OCI-LY7 (cell line): ENCODE measurements at regions not wholly inside any gene's neighbourhood (a gene's known extent, or its start where the extent isn't known, plus 50 kb on each side); places are given as distances from the start of the nearest gene placed in this dataset.

Experiments used
- BruUV-seq: library from RNA; stranded (reverse); fragments of 400-500 nt; replicated peaks from 2 replicates; lab custom pipeline; 2021; lab: Mats Ljungman, UMichigan
- CTCF ChIA-PET: fragments of 300-600 bp; sonication (Branson Sonifier 250); formaldehyde crosslinking; loops from one replicate; lab custom pipeline; 2022; ENCODE audit warnings: antibody characterized with exemption; ENCODE audit not compliant: unreplicated experiment; lab: Charles Lee
- POLR2A ChIA-PET: fragments of 300-600 bp; sonication (Branson Sonifier 250); formaldehyde crosslinking; loops from one replicate; lab custom pipeline; 2022; ENCODE audit warnings: antibody characterized with exemption; lab: Charles Lee
- DNase-seq: peaks from one replicate; pipeline ENCODE4 v3.0.0-alpha.2; 2015; ENCODE audit warnings: low spot score
- H2AFZ ChIP-seq: fragments of 200-600 bp; sonication (generic), shearing (Covaris generic); 2 replicates; pipeline ENCODE4 v1.6.1; 2014; ENCODE audit warnings: mild to moderate bottlenecking, antibody characterized with exemption, low read length, moderate library complexity
- H3K27ac ChIP-seq: fragments of 200-600 bp; sonication (generic); 2 replicates; pipeline ENCODE4 v1.5.1; 2014; ENCODE audit warnings: mixed run types, low read depth, mild to moderate bottlenecking, moderate library complexity, low read length, inconsistent platforms; ENCODE audit not compliant: poor library complexity, severe bottlenecking
- H3K36me3 ChIP-seq: fragments of 200-600 bp; sonication (generic); 2 replicates; pipeline ENCODE4 v1.6.1; 2014; ENCODE audit warnings: mild to moderate bottlenecking, antibody characterized with exemption, low read length, moderate library complexity, mixed read lengths; ENCODE audit not compliant: insufficient read depth
- H3K4me1 ChIP-seq: fragments of 200-600 bp; sonication (generic); 2 replicates; pipeline ENCODE4 v1.5.1; 2014; ENCODE audit warnings: mild to moderate bottlenecking, low read length; ENCODE audit not compliant: insufficient read depth, poor library complexity, severe bottlenecking
- H3K4me2 ChIP-seq: fragments of 200-600 bp; sonication (generic); 2 replicates; pipeline ENCODE4 v1.6.1; 2014; ENCODE audit warnings: mild to moderate bottlenecking, low read length
- H3K4me3 ChIP-seq: fragments of 200-600 bp; sonication (generic); 2 replicates; pipeline ENCODE4 v1.5.1; 2014; ENCODE audit warnings: mild to moderate bottlenecking, low read depth, low read length; ENCODE audit not compliant: poor library complexity, severe bottlenecking
- H3K79me2 ChIP-seq: fragments of 200-600 bp; sonication (generic); 2 replicates; pipeline ENCODE4 v1.6.1; 2016; ENCODE audit warnings: low read depth, mild to moderate bottlenecking, low read length, moderate library complexity, mixed read lengths; ENCODE audit not compliant: insufficient read depth
- H3K9me2 ChIP-seq: fragments of 200-600 bp; sonication (generic); 2 replicates; pipeline ENCODE4 v1.6.1; 2016; ENCODE audit warnings: mild to moderate bottlenecking, low read length, mixed read lengths; ENCODE audit not compliant: insufficient read depth
- H3K9me3 ChIP-seq: fragments of 200-600 bp; sonication (generic); 2 replicates; pipeline ENCODE4 v1.6.1; 2014; ENCODE audit warnings: mild to moderate bottlenecking, mixed run types, low read length, mixed read lengths
- H4K20me1 ChIP-seq: fragments of 200-600 bp; sonication (generic); 2 replicates; pipeline ENCODE4 v1.6.1; 2014; ENCODE audit warnings: mild to moderate bottlenecking, antibody characterized with exemption, low read length, moderate library complexity, mixed read lengths; ENCODE audit not compliant: insufficient read depth
- CTCF ChIP-seq: fragments of 200-600 bp; sonication (generic); conservative IDR thresholded peaks from 2 replicates; pipeline ENCODE4 v1.5.1; 2014; ENCODE audit warnings: mild to moderate bottlenecking, antibody characterized with exemption, low read length, moderate library complexity, mixed read lengths
- EZH2phosphoT487 ChIP-seq: fragments of 200-600 bp; sonication (generic); IDR thresholded peaks from 2 replicates; pipeline ENCODE4 v1.6.1; 2018; ENCODE audit warnings: low read depth, borderline replicate concordance, mild to moderate bottlenecking, mixed run types, antibody characterized with exemption, low read length, moderate library complexity, mixed read lengths
- intact Hi-C: fragments of 100-400 bp; cut with micrococcal nuclease; formaldehyde crosslinking; loops from one replicate; pipeline ENCODE4 v1.10.0; 2022; ENCODE audit not compliant: unreplicated experiment

GRCh38 chr2:145407-145806 is 99.1 kb upstream of the FAM110C start:
- TF ChIP-seq CTCF (no peak), EZH2phosphoT487 (no peak)
- no peaks in the 10 kb centered on the region for H3K9me2 ChIP-seq
- H3K79me2 ChIP-seq: no peaks in the 10 kb centered on the region
- POLR2A ChIA-PET: interaction anchor here (0.7 kb wide), 1 partner anchor 98 kb away, joined by 6 read pairs; no protein-coding TSS in a partner anchor
- no peaks in the 10 kb centered on the region for H3K4me1 ChIP-seq
- H2AFZ ChIP-seq: no peak overlapping the region
- no TSS peak for BruUV-seq
- intact Hi-C loops: no loop called here
- H3K4me2 ChIP-seq: no peak overlapping the region
- no peak for DNase-seq
- H3K27ac ChIP-seq: no peak overlapping the region
- no peak overlapping the region for H3K4me3 ChIP-seq
- H4K20me1 ChIP-seq: no peaks in the 10 kb centered on the region
- H3K9me3 ChIP-seq: no peaks in the 10 kb centered on the region
- CTCF ChIA-PET: no interaction called here
- H3K36me3 ChIP-seq: no peaks in the 10 kb centered on the region

DNA sequence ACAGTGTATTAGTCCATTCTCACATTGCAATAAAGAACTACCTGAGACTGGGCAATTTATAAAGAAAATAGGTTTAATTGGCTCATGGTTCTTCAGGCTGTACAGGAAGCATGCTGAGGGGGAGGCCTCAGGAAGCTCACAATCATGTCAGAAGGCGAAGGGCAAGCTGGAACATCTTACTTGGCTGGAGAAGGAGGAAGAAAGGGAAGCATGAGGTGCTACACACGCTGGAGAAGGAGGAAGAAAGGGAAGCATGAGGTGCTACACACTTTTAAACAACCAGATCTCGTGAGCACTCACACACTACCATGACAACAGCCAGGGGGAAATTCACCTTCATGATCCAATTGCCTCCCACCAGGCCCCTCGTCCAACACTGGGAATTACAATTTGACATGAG is 95.3 kb upstream of the FAM110C start:
- H3K79me2 ChIP-seq: no peaks in the 10 kb centered on the region
- DNase-seq: no peak
- no peaks in the 10 kb centered on the region for H3K4me1 ChIP-seq
- POLR2A ChIA-PET: no interaction called here
- TF ChIP-seq EZH2phosphoT487 (no peak), CTCF (no peak)
- intact Hi-C loops: no loop called here
- BruUV-seq: no TSS peak
- H3K27ac ChIP-seq: no peak overlapping the region
- H3K9me3 ChIP-seq: no peaks in the 10 kb centered on the region
- CTCF ChIA-PET: no interaction called here
- no peak overlapping the region for H3K4me3 ChIP-seq
- H3K4me2 ChIP-seq: no peak overlapping the region
- no peak overlapping the region for H2AFZ ChIP-seq
- no peaks in the 10 kb centered on the region for H3K9me2 ChIP-seq
- H3K36me3 ChIP-seq: no peaks in the 10 kb centered on the region
- no peaks in the 10 kb centered on the region for H4K20me1 ChIP-seq

- intact Hi-C loops: no loop called here
- H3K27ac ChIP-seq: no peak overlapping the region
- H3K4me2 ChIP-seq: no peak overlapping the region
- no peaks in the 10 kb centered on the region for H3K79me2 ChIP-seq
- ChIA-PET CTCF (no interaction called here), POLR2A (no interaction called here)
- H4K20me1 ChIP-seq: no peaks in the 10 kb centered on the region
- no peaks in the 10 kb centered on the region for H3K36me3 ChIP-seq
- no peaks in the 10 kb centered on the region for H3K9me3 ChIP-seq
- no peak for DNase-seq
- H3K4me3 ChIP-seq: no peak overlapping the region
- no TSS peak for BruUV-seq
- H3K4me1 ChIP-seq: no peaks in the 10 kb centered on the region
- TF ChIP-seq EZH2phosphoT487: no peak
- TF ChIP-seq CTCF: no peak
- H3K9me2 ChIP-seq: no peaks in the 10 kb centered on the region
- no peak overlapping the region for H2AFZ ChIP-seq
Observed at GRCh38 chr2:136666-137065, 90.4 kb upstream of the FAM110C start.
